ENCODE measurements at regions not wholly inside any gene's neighbourhood (a gene's known extent, or its start where the extent isn't known, plus 50 kb on each side); places are given as distances from the start of the nearest gene placed in this dataset.

DNA sequence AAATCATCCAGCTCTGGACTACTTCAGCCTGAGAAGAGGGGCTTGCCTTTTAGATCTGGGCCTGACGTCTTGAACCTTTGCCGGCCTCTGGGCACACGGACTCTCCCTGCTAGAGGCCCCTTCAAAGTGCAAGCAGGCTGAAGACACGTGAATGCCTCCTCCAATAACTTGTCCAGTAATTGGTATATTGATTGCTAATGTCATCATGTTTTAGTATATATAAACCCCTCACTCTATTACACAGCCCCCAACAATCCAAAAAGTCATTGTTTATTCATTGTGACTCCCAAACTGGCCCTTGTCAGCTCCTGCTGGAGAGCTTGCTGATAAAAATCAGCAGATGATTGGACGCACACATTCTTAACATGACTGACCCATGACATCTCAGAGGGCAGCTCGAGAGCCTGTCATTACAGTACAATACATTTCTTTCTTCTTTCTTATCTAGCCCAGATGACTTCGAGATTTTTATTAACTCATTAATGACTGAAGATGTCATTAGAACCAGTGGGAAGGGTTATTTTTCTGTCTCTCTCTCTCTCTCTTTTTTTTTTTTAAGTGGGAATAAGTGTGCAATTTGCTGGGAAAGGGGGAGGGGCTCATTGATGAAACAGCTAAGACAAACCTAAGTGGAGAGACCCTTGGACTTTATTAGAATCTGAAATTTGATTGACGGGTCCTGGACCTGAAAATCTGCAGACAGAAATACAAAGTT is 65.5 kb upstream of the NR2F2 start:
- no peak for DNase-seq

DNA sequence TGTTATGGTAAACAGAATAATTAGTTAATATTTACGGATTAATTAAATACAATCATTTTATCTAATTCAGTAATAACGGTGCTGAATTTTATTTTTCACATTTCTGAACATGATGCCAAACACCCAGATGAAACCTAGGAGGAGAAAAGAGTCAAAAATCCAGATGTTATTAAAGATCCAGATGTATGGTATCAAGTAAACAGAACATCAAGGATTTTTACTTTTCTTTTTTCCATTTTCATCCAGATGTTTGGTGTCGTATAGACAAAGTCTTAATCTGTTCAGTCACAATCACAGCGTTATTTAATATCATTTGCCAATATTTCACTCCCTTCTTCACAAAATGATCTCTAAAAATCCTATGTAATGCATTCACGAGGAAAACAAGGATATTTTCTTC is 64.0 kb upstream of the NR2F2 start:
- DNase-seq: no peak

DNA sequence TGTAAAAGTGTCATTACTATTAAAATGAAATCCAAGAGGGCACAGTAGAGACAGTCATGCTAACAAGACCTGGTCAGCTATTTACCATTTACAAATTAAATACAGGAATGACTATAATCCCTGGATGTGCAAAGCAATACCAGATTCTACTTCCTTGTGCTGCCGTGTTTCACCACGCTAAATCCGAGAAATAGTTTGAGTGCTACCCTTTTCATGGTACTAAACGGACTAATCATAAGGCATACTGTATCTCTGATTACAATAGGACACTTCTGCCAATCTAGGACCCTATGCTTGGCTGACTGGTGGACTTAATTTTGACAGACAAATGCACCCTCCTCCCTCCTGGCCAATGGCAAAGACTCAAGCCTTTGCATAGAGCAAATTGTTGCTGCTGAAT is 63.0 kb upstream of the NR2F2 start:
- DNase-seq: no peak

DNA sequence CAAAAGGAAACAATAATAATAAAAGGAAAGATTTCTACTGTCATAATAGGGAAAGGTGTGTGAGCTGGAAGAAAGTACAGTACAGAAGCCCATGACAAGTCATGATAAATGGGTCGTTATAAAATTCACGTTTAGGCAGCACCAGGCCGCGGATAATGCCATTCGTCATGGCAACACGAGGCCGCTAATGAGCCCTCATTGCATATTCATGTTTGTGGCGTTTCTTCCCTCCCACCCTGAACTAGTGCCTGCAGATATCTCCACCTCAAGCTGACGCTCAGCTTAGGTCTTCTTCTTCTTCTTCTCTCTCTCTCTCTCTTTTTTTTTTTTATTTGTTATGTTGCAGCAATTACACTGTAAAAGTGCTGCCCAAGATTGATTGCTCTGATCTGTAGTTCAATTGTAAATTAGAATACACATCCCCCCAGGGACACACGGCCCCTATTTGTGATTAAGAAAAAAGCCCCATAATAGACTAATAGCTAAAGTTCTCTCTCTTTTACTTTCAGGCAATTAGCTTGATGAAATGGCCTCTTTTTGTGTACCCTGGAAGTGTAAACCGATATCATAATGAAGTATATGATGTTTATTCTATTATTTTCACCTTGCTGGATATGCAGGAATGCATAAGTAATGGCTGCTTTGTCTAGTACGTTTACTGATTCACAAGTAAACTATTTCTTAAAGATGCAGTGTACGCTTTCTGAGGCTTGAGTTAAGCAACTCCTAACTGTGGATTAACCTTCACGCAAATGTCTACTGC is 61.9 kb upstream of the NR2F2 start:
- no peak for DNase-seq

DNA sequence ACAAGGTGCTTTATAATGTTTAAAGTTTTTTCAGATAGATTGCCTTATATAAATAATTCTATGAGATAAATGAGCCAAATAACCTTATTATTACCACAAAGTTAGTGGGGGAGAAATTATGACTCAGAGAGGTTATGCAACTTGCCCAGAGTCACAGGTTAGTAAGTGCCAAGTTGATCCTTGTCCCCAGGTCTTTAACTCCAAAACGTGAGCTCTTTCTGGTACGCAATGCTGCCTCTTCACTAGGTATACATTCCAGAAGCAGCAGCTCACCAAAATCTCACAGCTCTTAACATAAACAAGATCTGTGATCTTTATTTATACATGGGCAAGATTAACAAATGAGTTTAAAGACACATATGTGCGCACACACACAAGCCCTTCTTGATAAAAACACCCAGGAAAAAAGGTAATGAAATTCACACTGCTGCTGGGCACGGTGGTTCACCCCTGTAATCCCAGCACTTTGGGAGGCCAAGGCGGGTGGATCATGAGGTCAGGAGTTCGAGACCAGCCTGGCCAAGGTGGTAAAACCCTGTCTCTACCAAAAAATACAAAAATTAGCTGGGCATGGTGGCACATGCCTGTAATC is 59.8 kb upstream of the NR2F2 start:
- no peak for DNase-seq

DNA sequence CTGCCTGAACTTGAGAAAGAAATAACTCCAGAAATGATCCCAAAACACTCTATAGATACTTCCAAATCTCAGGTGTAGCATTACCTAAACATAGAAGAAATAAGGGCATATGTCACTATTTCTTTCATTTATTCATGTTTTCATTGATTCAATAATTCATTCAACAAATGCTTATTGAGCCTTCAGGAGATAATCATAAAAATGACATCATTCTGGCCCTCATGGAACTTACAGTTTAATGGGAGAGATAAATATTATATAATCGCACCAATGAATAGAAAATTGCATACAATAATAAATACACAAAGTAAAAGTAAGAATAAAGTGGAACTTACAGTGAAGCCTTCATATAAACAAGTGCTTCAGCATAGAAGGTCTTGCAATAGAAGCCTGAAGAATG is 58.1 kb upstream of the NR2F2 start:
- no peak for DNase-seq

DNA sequence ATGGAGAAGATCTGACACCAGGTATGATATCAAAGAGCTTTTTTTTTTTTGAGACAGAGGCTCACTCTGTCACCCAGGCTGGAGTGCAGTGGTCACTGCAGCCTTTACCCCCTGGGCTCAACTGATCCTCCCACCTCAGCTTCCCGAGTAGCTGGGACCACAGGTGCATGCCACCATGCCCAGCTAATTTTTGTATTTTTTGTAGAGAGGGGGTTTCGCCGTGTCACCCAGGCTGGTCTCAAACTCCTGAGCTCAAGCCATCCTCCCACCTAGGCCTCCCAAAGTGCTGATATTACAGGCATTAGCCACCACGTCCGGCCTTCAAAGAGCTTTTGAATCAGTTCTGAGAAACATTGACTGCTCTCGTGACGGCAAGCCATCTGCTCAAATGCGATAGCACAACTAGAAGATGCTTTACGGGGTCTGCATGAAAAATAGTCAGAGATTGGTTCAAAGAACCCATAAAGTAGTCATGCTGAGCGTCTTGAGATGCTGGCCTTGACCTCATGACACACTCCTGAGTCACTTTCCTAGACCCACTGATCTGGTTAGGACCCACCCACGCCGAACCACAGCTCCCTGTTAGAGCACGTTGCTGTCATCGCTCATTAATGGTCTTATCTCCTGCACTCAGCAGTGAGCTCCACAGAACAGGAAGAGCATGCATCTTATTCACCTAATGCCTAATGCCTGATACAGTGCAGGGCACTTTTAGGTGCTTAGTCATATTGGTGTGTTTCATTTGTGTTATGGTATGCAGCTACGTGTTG is 57.0 kb upstream of the NR2F2 start:
- no peak for DNase-seq

DNA sequence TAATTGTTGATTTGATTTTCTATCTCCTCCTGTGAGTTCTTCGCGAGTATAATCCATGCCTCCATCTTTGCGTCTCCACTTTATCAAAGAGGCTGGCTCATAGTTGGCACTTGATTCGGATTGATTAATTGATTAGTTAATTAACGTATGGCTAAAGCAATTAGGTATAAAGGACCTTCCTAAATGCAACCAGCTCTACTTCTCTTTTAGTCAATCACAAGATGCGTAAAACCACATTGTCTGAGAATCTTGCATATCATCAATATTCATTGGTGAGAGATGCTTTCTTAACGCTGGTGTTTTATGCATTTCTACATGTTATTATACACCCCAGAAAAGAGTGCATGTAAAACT is 56.4 kb upstream of the NR2F2 start:
- no peak for DNase-seq

DNA sequence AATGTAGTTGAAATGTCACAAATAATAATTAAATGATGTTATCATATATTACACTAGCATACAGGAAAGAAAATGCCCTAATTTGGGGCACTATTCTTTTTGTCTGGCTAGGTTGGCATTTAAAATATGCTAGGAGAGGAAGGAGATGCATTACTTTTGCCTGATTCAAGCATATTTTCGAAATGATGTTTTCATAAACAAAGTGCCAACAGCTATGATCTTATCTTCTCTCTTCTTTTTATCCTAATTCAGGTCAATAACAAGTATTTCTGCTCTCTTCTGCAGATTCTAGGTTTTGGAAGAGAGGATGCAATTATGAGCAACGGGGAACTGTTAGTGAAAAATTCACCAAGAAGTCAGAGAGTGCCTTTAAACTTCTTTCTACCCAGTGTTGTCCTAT is 55.8 kb upstream of the NR2F2 start:
- no peak for DNase-seq

DNA sequence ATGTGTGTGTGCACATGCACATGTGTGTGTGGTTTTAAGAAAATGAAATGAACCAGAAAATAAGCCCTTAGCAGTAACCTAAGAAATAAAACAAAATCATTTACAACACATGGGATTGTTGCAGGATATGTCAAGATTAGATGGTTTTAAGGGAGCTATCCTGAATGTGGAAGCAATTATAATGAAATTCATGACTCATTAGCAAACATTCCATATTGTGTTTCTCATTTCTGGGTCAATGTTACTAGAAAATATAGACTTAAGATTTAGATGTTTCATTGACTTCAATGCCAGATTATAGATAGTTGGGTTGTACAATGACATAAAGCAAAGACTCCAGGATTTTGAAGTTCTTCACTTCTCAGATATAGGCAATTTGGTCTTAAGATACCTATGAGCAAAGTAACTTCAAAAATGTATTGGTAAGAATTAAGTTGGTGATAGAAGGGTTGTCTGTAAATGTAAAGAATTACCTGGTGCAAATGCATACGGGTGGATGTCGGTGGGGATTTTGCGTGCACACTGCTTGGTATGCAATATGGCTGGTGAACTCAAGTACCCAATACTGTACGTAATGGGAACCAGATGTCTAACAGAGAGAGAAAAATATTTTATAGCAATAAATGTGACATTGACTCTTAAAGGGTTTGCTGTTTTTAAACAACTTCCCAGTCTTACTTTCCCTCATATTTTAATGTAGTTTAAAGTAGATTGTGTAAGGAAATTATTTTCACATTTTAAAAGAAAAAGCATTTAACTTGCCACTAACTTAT is 53.9 kb upstream of the NR2F2 start:
- no peak for DNase-seq
